ENCODE measurements at regions not wholly inside any gene's neighbourhood (a gene's known extent, or its start where the extent isn't known, plus 50 kb on each side); places are given as distances from the start of the nearest gene placed in this dataset.
A peak's percentile ranks its signal among the peaks of the same experiment; 100 is the strongest.

- no peak for ATAC-seq
- intact Hi-C loops (cut with DNase I, micrococcal nuclease), result no loop called here
- DNase-seq, result no peak
Observed at GRCh38 chr14:85978582-85979250, 448.8 kb downstream of the FLRT2 start.

GRCh38 chr14:85974602-85975001 is 444.7 kb downstream of the FLRT2 start:
- ATAC-seq (no peak), DNase-seq (no peak)
- intact Hi-C loops (cut with DNase I, micrococcal nuclease), result no loop called here

- no peak for DNase-seq
- intact Hi-C loops (cut with DNase I, micrococcal nuclease), result no loop called here
Observed at GRCh38 chr14:85963486-85963885, 433.5 kb downstream of the FLRT2 start.

GRCh38 chr14:85960756-85961155 is 430.8 kb downstream of the FLRT2 start:
- no peak for DNase-seq
- ATAC-seq, result no peak
- intact Hi-C loops (cut with DNase I, micrococcal nuclease), result no loop called here

More at GRCh38 chr14:85963486-85963885, 433.5 kb downstream of the FLRT2 start:
- ATAC-seq, result no peak

- no peak for DNase-seq
- intact Hi-C loops (cut with DNase I, micrococcal nuclease), result no loop called here
- no peak for ATAC-seq
Observed at GRCh38 chr14:85959063-85959462, 429.1 kb downstream of the FLRT2 start.

GRCh38 chr14:85958069-85958468 is 428.1 kb downstream of the FLRT2 start:
- intact Hi-C loops (cut with DNase I, micrococcal nuclease), result no loop called here
- DNase-seq, result no peak
- no peak for ATAC-seq

- DNase-seq (no peak), ATAC-seq (no peak)
- intact Hi-C loops (cut with DNase I, micrococcal nuclease), result no loop called here
Observed at GRCh38 chr14:85953265-85953664, 423.3 kb downstream of the FLRT2 start.

GRCh38 chr14:85948153-85948552 is 418.2 kb downstream of the FLRT2 start:
- ATAC-seq (no peak), DNase-seq (no peak)
- intact Hi-C loops (cut with DNase I, micrococcal nuclease), result no loop called here

GRCh38 chr14:85947461-85948139 is 417.7 kb downstream of the FLRT2 start:
- DNase-seq (no peak), ATAC-seq (no peak)
- intact Hi-C loops (cut with DNase I, micrococcal nuclease), result no loop called here

- ATAC-seq (no peak), DNase-seq (no peak)
- intact Hi-C loops (cut with DNase I, micrococcal nuclease), result no loop called here
Observed at GRCh38 chr14:85943192-85943591, 413.2 kb downstream of the FLRT2 start.

- intact Hi-C loops (cut with DNase I, micrococcal nuclease), result no loop called here
- ATAC-seq, result no peak
- no peak for DNase-seq
Observed at GRCh38 chr14:85934886-85935254, 404.9 kb downstream of the FLRT2 start.

GRCh38 chr14:85934123-85934885 is 404.4 kb downstream of the FLRT2 start:
- ATAC-seq (no peak), DNase-seq (peak in 1 of 2 donors; percentile 29)
- intact Hi-C loops (cut with DNase I, micrococcal nuclease), result no loop called here

GRCh38 chr14:85921241-85921640 is 391.3 kb downstream of the FLRT2 start:
- intact Hi-C loops (cut with DNase I, micrococcal nuclease), result no loop called here
- ATAC-seq (no peak), DNase-seq (no peak)

GRCh38 chr14:85917716-85918115 is 387.8 kb downstream of the FLRT2 start:
- DNase-seq, result no peak
- ATAC-seq, result no peak
- intact Hi-C loops (cut with DNase I, micrococcal nuclease), result no loop called here

- DNase-seq (no peak), ATAC-seq (no peak)
- intact Hi-C loops (cut with DNase I, micrococcal nuclease), result no loop called here
Observed at GRCh38 chr14:85915711-85916110, 385.8 kb downstream of the FLRT2 start.

- intact Hi-C loops (cut with DNase I, micrococcal nuclease), result no loop called here
- ATAC-seq, result no peak
- DNase-seq, result no peak
Observed at GRCh38 chr14:85912141-85912540, 382.2 kb downstream of the FLRT2 start.

- no peak for ATAC-seq
Observed at GRCh38 chr14:85911044-85911443, 381.1 kb downstream of the FLRT2 start.

GRCh38 chr14:85909581-85909980 is 379.6 kb downstream of the FLRT2 start:
- DNase-seq, result no peak
- intact Hi-C loops (cut with DNase I, micrococcal nuclease), result no loop called here
- ATAC-seq, result no peak

More at GRCh38 chr14:85911044-85911443, 381.1 kb downstream of the FLRT2 start:
- no peak for DNase-seq
- intact Hi-C loops (cut with DNase I, micrococcal nuclease), result no loop called here

GRCh38 chr14:85907536-85907935 is 377.6 kb downstream of the FLRT2 start:
- DNase-seq (no peak), ATAC-seq (no peak)
- intact Hi-C loops (cut with DNase I, micrococcal nuclease), result no loop called here

- DNase-seq (no peak), ATAC-seq (no peak)
Observed at GRCh38 chr14:85897808-85898207, 367.9 kb downstream of the FLRT2 start.

More at GRCh38 chr14:85897808-85898207, 367.9 kb downstream of the FLRT2 start:
- intact Hi-C loops (cut with DNase I, micrococcal nuclease), result no loop called here

Data from left colon (tissue), 2 donors.